GM12872 (cell line): ENCODE measurements at regions not wholly inside any gene's neighbourhood (a gene's known extent, or its start where the extent isn't known, plus 50 kb on each side); places are given as distances from the start of the nearest gene placed in this dataset.

Experiments used
- CTCF ChIP-seq: IDR thresholded peaks from 3 replicates; pipeline ENCODE4 v1.5.1; 2011; ENCODE audit warnings: low read depth, mild to moderate bottlenecking, low read length, moderate library complexity; ENCODE audit not compliant: insufficient read depth

GRCh38 chr2:241994556-241995213 is 125.2 kb downstream of the RTP5 start:
- no peak for TF ChIP-seq CTCF

- TF ChIP-seq CTCF = no peak
These were observed 126.6 kb downstream of the RTP5 start for GRCh38 chr2:241996100-241996499.

GRCh38 chr2:241997017-241997416 is 127.5 kb downstream of the RTP5 start:
- TF ChIP-seq CTCF = no peak

GRCh38 chr2:241999184-241999583 is 129.7 kb downstream of the RTP5 start:
- no peak for TF ChIP-seq CTCF

GRCh38 chr2:242001853-242002252 is 132.3 kb downstream of the RTP5 start:
- TF ChIP-seq CTCF = no peak

GRCh38 chr2:242002944-242003343 is 133.4 kb downstream of the RTP5 start:
- TF ChIP-seq CTCF = no peak

GRCh38 chr2:242004223-242004901 is 134.8 kb downstream of the RTP5 start:
- no peak for TF ChIP-seq CTCF

- TF ChIP-seq CTCF = no peak
These were observed 135.3 kb downstream of the RTP5 start for GRCh38 chr2:242004902-242005230.
